GM12878 (cell line): ENCODE measurements at regions not wholly inside any gene's neighbourhood (a gene's known extent, or its start where the extent isn't known, plus 50 kb on each side); places are given as distances from the start of the nearest gene placed in this dataset.

Experiments used
- ATAC-seq: fragments of 200-7000 bp; cut with Tn5 transposase; 3 replicates; pipeline ENCODE4 v1.9.1; 2020; ENCODE audit warnings: mild to moderate bottlenecking, moderate library complexity
- BruUV-seq: library from RNA; stranded (reverse); fragments of 400-500 nt; replicated peaks from 2 replicates; lab custom pipeline; 2021; lab: Mats Ljungman, UMichigan
- CTCF ChIA-PET: fragments of 300-600 bp; sonication (Branson Sonifier 250); formaldehyde crosslinking; extraction: SDS; loops from one replicate; lab custom pipeline; 2021; ENCODE audit warnings: inconsistent platforms; lab: Yijun Ruan, JAX
- POLR2A ChIA-PET: fragments of 350-600 bp; formaldehyde crosslinking; extraction: SDS; loops from one replicate; lab custom pipeline; 2021; ENCODE audit warnings: inconsistent platforms; lab: Charles Lee
- RAD21 ChIA-PET: fragments of 300-600 bp; sonication (Branson Sonifier 250); formaldehyde crosslinking; loops from one replicate; lab custom pipeline; 2023; ENCODE audit warnings: antibody characterized with exemption; ENCODE audit not compliant: unreplicated experiment; lab: Charles Lee
- SMC1A ChIA-PET: fragments of 300-600 bp; sonication (Branson Sonifier 250); formaldehyde crosslinking; loops from one replicate; lab custom pipeline; 2023; ENCODE audit not compliant: unreplicated experiment, uncharacterized antibody; lab: Charles Lee
- DNase-seq: peaks from one replicate; pipeline ENCODE4 v3.0.0-alpha.2; 2011; ENCODE audit warnings: low read depth, low spot score
- FAIRE-seq: peaks from 3 replicates; lab custom pipeline; 2011; peaks lifted over from hg19 to GRCh38; lab: Jason Lieb, UNC
- H2AFZ ChIP-seq: 2 replicates; pipeline ENCODE4 v1.6.0; 2011; ENCODE audit warnings: low read depth, low read length, control low read depth; ENCODE audit not compliant: control insufficient read depth
- H3K27ac ChIP-seq: 2 replicates; pipeline ENCODE4 v1.5.1; 2011; ENCODE audit warnings: control low read depth; ENCODE audit not compliant: control insufficient read depth, insufficient read depth
- H3K27me3 ChIP-seq, 2 experiments: replicated peaks in 1 of 2; 2 replicates each; pipeline versions ENCODE4 v1.6.0 to v1.6.1; 2011; ENCODE audit warnings: low read length in 1 of 2; ENCODE audit not compliant: control insufficient read depth in 2 of 2, insufficient read depth in 2 of 2
- H3K36me3 ChIP-seq, 2 experiments: 2 replicates each; pipeline ENCODE4 v1.5.1; 2011; ENCODE audit warnings: low read length in 1 of 2; ENCODE audit not compliant: control insufficient read depth in 2 of 2, insufficient read depth in 2 of 2
- H3K4me1 ChIP-seq: 2 replicates; pipeline ENCODE4 v1.6.1; 2011; ENCODE audit warnings: mild to moderate bottlenecking, low read length, moderate library complexity, mixed read lengths; ENCODE audit not compliant: control insufficient read depth, insufficient read depth
- H3K4me2 ChIP-seq: 2 replicates; pipeline ENCODE4 v1.6.0; 2011; ENCODE audit warnings: control low read depth; ENCODE audit not compliant: control insufficient read depth, insufficient read depth
- H3K4me3 ChIP-seq: fragments of 200-600 bp; sonication (generic); 2 replicates; pipeline ENCODE4 v1.5.1; 2016
- H3K79me2 ChIP-seq: 2 replicates; pipeline ENCODE4 v1.6.0; 2011; ENCODE audit warnings: low read length; ENCODE audit not compliant: control insufficient read depth, insufficient read depth
- H3K9ac ChIP-seq: 2 replicates; pipeline ENCODE4 v1.8.0; 2011; ENCODE audit warnings: low read length, control low read depth, mixed read lengths; ENCODE audit not compliant: control insufficient read depth, insufficient read depth
- H3K9me3 ChIP-seq: replicated peaks from 3 replicates; pipeline ENCODE4 v1.5.1; 2011; ENCODE audit warnings: mild to moderate bottlenecking, low read length; ENCODE audit not compliant: control insufficient read depth, insufficient read depth
- H4K20me1 ChIP-seq: 2 replicates; pipeline ENCODE4 v1.6.0; 2011; ENCODE audit not compliant: control insufficient read depth, insufficient read depth
- ATF7 ChIP-seq: fragments of 450-650 bp; IDR thresholded peaks from 2 replicates; pipeline ENCODE4 v1.6.1; 2016; ENCODE audit warnings: low read depth, mild to moderate bottlenecking
- ESRRA ChIP-seq: IDR thresholded peaks from 2 replicates; pipeline ENCODE4 v1.6.1; 2012; ENCODE audit warnings: mild to moderate bottlenecking, low read length, improper control_type of control experiment
- NBN ChIP-seq: fragments of 450-650 bp; IDR thresholded peaks from 2 replicates; pipeline ENCODE4 v1.6.1; 2016
- SMAD1 ChIP-seq: fragments of 450-650 bp; IDR thresholded peaks from 2 replicates; pipeline ENCODE4 v1.6.1; 2018; ENCODE audit warnings: mild to moderate bottlenecking, low read depth; ENCODE audit not compliant: partially characterized antibody
- ZNF384 ChIP-seq: IDR thresholded peaks from 2 replicates; pipeline ENCODE4 v1.6.1; 2012; ENCODE audit warnings: low read depth, mild to moderate bottlenecking, low read length, improper control_type of control experiment, borderline replicate concordance
- ZNF622 ChIP-seq: fragments of 450-650 bp; IDR thresholded peaks from 2 replicates; pipeline ENCODE4 v1.6.1; 2017; ENCODE audit warnings: mild to moderate bottlenecking, inconsistent platforms
- WGBS: methylation state at CpG from one replicate; pipeline ENCODE4 v1.1.6; 2016; ENCODE audit warnings: low lambda C conversion rate; ENCODE audit not compliant: insufficient replicate concordance, insufficient coverage; ENCODE audit errors: missing lambda C conversion rate; 5-methylcytosine and 5-hydroxymethylcytosine counted together
- in situ Hi-C: fragments of 300-500 bp; cut with MboI; formaldehyde crosslinking; loops from 9 replicates; pipeline ENCODE4 v1.14.3; 2018; ENCODE audit warnings: mixed read lengths
- intact Hi-C: fragments of 100-400 bp; cut with micrococcal nuclease; formaldehyde crosslinking; loops from one replicate; pipeline ENCODE4 v1.14.2; 2022; ENCODE audit not compliant: unreplicated experiment
- TF ChIP-seq, protein P1 (sequence below): IDR thresholded peaks from 2 replicates; pipeline ENCODE4 v1.6.1; 2011; ENCODE audit warnings: borderline replicate concordance, low read depth, mild to moderate bottlenecking, moderate library complexity, mixed read lengths, low read length; ENCODE audit not compliant: insufficient read depth; ENCODE audit errors: extremely low read length
- TF ChIP-seq, protein P2 (sequence below): fragments of 450-650 bp; IDR thresholded peaks from 2 replicates; pipeline ENCODE4 v1.6.1; 2017; ENCODE audit warnings: borderline replicate concordance
- TF ChIP-seq, protein P3 (sequence below): fragments of 450-650 bp; IDR thresholded peaks from 2 replicates; pipeline ENCODE4 v1.6.1; 2017; ENCODE audit warnings: mild to moderate bottlenecking, moderate library complexity
- TF ChIP-seq, protein P4 (sequence below): fragments of 450-650 bp; IDR thresholded peaks from 2 replicates; pipeline ENCODE4 v1.6.1; 2016; ENCODE audit warnings: mild to moderate bottlenecking, moderate library complexity, borderline replicate concordance

DNA sequence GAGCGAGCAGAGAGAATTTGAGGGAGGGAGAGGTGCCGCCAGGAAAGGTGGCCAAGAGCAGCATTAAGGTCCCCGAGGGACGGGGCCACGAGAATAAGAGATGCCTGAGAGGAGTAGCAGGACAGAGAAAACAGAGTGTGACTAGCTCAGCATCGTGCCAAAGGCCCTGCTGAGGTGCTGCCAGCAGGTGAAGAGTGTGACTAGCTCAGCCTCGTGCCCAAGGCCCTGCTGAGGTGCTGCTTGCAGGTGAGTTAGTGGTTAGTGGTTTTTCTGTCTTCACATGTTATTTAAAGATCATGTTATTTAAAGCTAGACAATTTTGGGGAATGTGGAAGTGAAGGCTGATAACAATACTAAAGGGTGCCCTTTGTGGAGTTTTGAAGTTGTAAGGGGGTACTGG lies 464.5 kb upstream of the FAT1 start (continued):
- TF ChIP-seq ZNF384, result no peak

GRCh38 chr4:187188741-187189140 lies 465.1 kb upstream of the FAT1 start:
- ChIA-PET SMC1A (no interaction called here), POLR2A (no interaction called here), CTCF (no interaction called here), RAD21 (no interaction called here)
- H3K27ac ChIP-seq, result no peak overlapping the region
- no peak overlapping the region for H3K4me3 ChIP-seq
- no peak for DNase-seq
- H4K20me1 ChIP-seq, result no peaks in the 10 kb centered on the region
- FAIRE-seq, result no peak
- no peak for ATAC-seq
- TF ChIP-seq, protein P1, sequence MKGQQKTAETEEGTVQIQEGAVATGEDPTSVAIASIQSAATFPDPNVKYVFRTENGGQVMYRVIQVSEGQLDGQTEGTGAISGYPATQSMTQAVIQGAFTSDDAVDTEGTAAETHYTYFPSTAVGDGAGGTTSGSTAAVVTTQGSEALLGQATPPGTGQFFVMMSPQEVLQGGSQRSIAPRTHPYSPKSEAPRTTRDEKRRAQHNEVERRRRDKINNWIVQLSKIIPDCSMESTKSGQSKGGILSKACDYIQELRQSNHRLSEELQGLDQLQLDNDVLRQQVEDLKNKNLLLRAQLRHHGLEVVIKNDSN, result no peak
- TF ChIP-seq ESRRA (no peak), ZNF622 (no peak), ATF7 (no peak), SMAD1 (no peak), NBN (no peak)
- TF ChIP-seq, protein P2, sequence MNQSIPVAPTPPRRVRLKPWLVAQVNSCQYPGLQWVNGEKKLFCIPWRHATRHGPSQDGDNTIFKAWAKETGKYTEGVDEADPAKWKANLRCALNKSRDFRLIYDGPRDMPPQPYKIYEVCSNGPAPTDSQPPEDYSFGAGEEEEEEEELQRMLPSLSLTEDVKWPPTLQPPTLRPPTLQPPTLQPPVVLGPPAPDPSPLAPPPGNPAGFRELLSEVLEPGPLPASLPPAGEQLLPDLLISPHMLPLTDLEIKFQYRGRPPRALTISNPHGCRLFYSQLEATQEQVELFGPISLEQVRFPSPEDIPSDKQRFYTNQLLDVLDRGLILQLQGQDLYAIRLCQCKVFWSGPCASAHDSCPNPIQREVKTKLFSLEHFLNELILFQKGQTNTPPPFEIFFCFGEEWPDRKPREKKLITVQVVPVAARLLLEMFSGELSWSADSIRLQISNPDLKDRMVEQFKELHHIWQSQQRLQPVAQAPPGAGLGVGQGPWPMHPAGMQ, result no peak
- TF ChIP-seq, protein P3, sequence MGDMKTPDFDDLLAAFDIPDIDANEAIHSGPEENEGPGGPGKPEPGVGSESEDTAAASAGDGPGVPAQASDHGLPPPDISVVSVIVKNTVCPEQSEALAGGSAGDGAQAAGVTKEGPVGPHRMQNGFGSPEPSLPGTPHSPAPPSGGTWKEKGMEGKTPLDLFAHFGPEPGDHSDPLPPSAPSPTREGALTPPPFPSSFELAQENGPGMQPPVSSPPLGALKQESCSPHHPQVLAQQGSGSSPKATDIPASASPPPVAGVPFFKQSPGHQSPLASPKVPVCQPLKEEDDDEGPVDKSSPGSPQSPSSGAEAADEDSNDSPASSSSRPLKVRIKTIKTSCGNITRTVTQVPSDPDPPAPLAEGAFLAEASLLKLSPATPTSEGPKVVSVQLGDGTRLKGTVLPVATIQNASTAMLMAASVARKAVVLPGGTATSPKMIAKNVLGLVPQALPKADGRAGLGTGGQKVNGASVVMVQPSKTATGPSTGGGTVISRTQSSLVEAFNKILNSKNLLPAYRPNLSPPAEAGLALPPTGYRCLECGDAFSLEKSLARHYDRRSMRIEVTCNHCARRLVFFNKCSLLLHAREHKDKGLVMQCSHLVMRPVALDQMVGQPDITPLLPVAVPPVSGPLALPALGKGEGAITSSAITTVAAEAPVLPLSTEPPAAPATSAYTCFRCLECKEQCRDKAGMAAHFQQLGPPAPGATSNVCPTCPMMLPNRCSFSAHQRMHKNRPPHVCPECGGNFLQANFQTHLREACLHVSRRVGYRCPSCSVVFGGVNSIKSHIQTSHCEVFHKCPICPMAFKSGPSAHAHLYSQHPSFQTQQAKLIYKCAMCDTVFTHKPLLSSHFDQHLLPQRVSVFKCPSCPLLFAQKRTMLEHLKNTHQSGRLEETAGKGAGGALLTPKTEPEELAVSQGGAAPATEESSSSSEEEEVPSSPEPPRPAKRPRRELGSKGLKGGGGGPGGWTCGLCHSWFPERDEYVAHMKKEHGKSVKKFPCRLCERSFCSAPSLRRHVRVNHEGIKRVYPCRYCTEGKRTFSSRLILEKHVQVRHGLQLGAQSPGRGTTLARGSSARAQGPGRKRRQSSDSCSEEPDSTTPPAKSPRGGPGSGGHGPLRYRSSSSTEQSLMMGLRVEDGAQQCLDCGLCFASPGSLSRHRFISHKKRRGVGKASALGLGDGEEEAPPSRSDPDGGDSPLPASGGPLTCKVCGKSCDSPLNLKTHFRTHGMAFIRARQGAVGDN, result no peak
- TF ChIP-seq, protein P4, sequence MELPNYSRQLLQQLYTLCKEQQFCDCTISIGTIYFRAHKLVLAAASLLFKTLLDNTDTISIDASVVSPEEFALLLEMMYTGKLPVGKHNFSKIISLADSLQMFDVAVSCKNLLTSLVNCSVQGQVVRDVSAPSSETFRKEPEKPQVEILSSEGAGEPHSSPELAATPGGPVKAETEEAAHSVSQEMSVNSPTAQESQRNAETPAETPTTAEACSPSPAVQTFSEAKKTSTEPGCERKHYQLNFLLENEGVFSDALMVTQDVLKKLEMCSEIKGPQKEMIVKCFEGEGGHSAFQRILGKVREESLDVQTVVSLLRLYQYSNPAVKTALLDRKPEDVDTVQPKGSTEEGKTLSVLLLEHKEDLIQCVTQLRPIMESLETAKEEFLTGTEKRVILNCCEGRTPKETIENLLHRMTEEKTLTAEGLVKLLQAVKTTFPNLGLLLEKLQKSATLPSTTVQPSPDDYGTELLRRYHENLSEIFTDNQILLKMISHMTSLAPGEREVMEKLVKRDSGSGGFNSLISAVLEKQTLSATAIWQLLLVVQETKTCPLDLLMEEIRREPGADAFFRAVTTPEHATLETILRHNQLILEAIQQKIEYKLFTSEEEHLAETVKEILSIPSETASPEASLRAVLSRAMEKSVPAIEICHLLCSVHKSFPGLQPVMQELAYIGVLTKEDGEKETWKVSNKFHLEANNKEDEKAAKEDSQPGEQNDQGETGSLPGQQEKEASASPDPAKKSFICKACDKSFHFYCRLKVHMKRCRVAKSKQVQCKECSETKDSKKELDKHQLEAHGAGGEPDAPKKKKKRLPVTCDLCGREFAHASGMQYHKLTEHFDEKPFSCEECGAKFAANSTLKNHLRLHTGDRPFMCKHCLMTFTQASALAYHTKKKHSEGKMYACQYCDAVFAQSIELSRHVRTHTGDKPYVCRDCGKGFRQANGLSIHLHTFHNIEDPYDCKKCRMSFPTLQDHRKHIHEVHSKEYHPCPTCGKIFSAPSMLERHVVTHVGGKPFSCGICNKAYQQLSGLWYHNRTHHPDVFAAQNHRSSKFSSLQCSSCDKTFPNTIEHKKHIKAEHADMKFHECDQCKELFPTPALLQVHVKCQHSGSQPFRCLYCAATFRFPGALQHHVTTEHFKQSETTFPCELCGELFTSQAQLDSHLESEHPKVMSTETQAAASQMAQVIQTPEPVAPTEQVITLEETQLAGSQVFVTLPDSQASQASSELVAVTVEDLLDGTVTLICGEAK, result no peak
- intact Hi-C loops, result no loop called here
- H3K4me2 ChIP-seq, result no peak overlapping the region
- H2AFZ ChIP-seq, result no peak overlapping the region
- H3K9ac ChIP-seq, result no peak overlapping the region
- H3K79me2 ChIP-seq, result no peaks in the 10 kb centered on the region
- no peaks in the 10 kb centered on the region for H3K4me1 ChIP-seq
- no peaks in the 10 kb centered on the region for H3K36me3 ChIP-seq
- H3K9me3 ChIP-seq, result no peaks in the 10 kb centered on the region
- no peaks in the 10 kb centered on the region for H3K27me3 ChIP-seq
- BruUV-seq, result no TSS peak
- 14% methylated on average over 3 of the region's 3 CpGs for WGBS
- in situ Hi-C loops, result no loop called here
